GM06990 (cell line): ENCODE measurements at regions not wholly inside any gene's neighbourhood (a gene's known extent, or its start where the extent isn't known, plus 50 kb on each side); places are given as distances from the start of the nearest gene placed in this dataset.

Experiments used
- DNase-seq: peaks from one replicate; pipeline ENCODE4 v3.0.0-alpha.2; 2011; ENCODE audit not compliant: insufficient read length; ENCODE audit errors: extremely low read depth
- H3K27me3 ChIP-seq: replicated peaks from 2 replicates; pipeline ENCODE4 v1.6.0; 2011; ENCODE audit warnings: low read length; ENCODE audit not compliant: control insufficient read depth, insufficient read depth
- H3K36me3 ChIP-seq: 2 replicates; pipeline ENCODE4 v1.5.1; 2011; ENCODE audit warnings: low read length; ENCODE audit not compliant: control insufficient read depth, insufficient read depth
- H3K4me3 ChIP-seq: replicated peaks from 2 replicates; pipeline ENCODE4 v1.5.1; 2011; ENCODE audit warnings: low read depth, mild to moderate bottlenecking, control low read depth, low read length
- CTCF ChIP-seq: IDR thresholded peaks from 2 replicates; pipeline ENCODE4 v1.5.1; 2011; ENCODE audit warnings: low read length, control low read depth, mild to moderate bottlenecking, inconsistent platforms; ENCODE audit not compliant: insufficient read depth, poor library complexity, severe bottlenecking

- TF ChIP-seq CTCF, result no peak
- Histone ChIP-seq H3K27me3 (no peaks in the 10 kb centered on the region), H3K36me3 (no peaks in the 10 kb centered on the region), H3K4me3 (no peak overlapping the region)
- no peak for DNase-seq
Measured at GRCh38 chr4:66544281-66544680, 874.0 kb upstream of the EPHA5 start.

- DNase-seq, result no peak
- no peaks in the 10 kb centered on the region for H3K36me3 ChIP-seq
- no peaks in the 10 kb centered on the region for H3K27me3 ChIP-seq
- no peak for TF ChIP-seq CTCF
- no peak overlapping the region for H3K4me3 ChIP-seq
Measured at GRCh38 chr4:66539745-66540144, 869.5 kb upstream of the EPHA5 start.

GRCh38 chr4:66524781-66525180 is 854.5 kb upstream of the EPHA5 start:
- no peaks in the 10 kb centered on the region for H3K27me3 ChIP-seq
- no peaks in the 10 kb centered on the region for H3K36me3 ChIP-seq
- no peak overlapping the region for H3K4me3 ChIP-seq
- TF ChIP-seq CTCF, result no peak
- DNase-seq, result no peak

- Histone ChIP-seq H3K36me3 (no peaks in the 10 kb centered on the region), H3K4me3 (no peak overlapping the region), H3K27me3 (no peaks in the 10 kb centered on the region)
- no peak for DNase-seq
- TF ChIP-seq CTCF, result no peak
Measured at GRCh38 chr4:66522244-66522643, 852.0 kb upstream of the EPHA5 start.

GRCh38 chr4:66516940-66517339 is 846.7 kb upstream of the EPHA5 start:
- H3K4me3 ChIP-seq, result no peak overlapping the region
- no peak for TF ChIP-seq CTCF
- no peak for DNase-seq
- no peaks in the 10 kb centered on the region for H3K36me3 ChIP-seq
- no peaks in the 10 kb centered on the region for H3K27me3 ChIP-seq

GRCh38 chr4:66506985-66507384 is 836.7 kb upstream of the EPHA5 start:
- no peaks in the 10 kb centered on the region for H3K36me3 ChIP-seq
- no peaks in the 10 kb centered on the region for H3K27me3 ChIP-seq
- DNase-seq, result no peak
- TF ChIP-seq CTCF, result no peak
- no peak overlapping the region for H3K4me3 ChIP-seq
